ENCODE measurements at regions not wholly inside any gene's neighbourhood (a gene's known extent, or its start where the extent isn't known, plus 50 kb on each side); places are given as distances from the start of the nearest gene placed in this dataset.

DNA sequence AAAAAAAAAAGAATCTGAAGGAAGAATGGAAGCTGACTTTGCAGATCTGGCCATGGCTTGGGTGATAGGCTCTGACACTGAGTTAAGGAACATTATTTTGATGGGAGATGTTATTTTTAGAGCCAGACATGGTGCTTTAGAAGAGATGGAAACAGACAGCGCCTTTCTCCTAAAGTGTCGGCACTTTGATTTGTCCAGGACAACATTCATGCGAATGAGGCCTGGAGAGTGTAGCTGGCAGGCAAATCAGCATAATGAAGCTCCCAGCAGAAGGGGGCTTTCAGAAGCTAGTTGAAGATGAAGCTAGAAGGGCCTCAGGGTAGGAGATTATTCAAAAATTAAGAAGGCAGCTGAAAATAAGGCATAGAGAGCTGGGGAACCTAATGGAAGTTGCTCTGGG lies 397.7 kb downstream of the RWDD3 start:
- FAIRE-seq (no peak), DNase-seq (ENCODE audit: low spot score) (no peak), ATAC-seq (no peak)
- Histone ChIP-seq H3K4me2 (ENCODE audit: low read depth, low read length) (no peak overlapping the region), H3K79me2 (ENCODE audit: insufficient read depth, low read length) (no peaks in the 10 kb centered on the region), H3K4me3 (replicated peaks in 1 of 3; ENCODE audit: insufficient read depth in 1 of 3, low read depth in 2 of 3, low read length in 3 of 3) (no peak overlapping the region), H2AFZ (ENCODE audit: low read length) (no peak overlapping the region), H3K36me3 (replicated peaks in 1 of 2; ENCODE audit: control insufficient read depth in 1 of 2, insufficient read depth in 2 of 2, low read length in 2 of 2) (no peaks in the 10 kb centered on the region), H3K9me3 (ENCODE audit: low read length) (no peaks in the 10 kb centered on the region), H3K4me1 (ENCODE audit: insufficient read depth, low read length) (no peaks in the 10 kb centered on the region), H4K20me1 (ENCODE audit: insufficient read depth, low read length) (no peaks in the 10 kb centered on the region), H3K9ac (ENCODE audit: insufficient read depth, low read depth, low read length) (no peak overlapping the region), H3K27me3 (ENCODE audit: control insufficient read depth in 1 of 2, insufficient read depth in 2 of 2, low read length in 2 of 2) (no peaks in the 10 kb centered on the region), H3K27ac (ENCODE audit: extremely low read length, insufficient read depth, low read length) (no peak overlapping the region)
- no TSS peak for BruUV-seq (replicated peaks)
- no peak for TF ChIP-seq TMF1 (CRISPR knock-in tag; IDR thresholded peaks at IDR 0.05; ENCODE audit: low read depth)
- no peak for TF ChIP-seq MAFG (CRISPR knock-in tag; IDR thresholded peaks at IDR 0.05)
- TF ChIP-seq CENPX (CRISPR knock-in tag; IDR thresholded peaks at IDR 0.05), result no peak
- TF ChIP-seq GATAD2A (CRISPR knock-in tag; IDR thresholded peaks at IDR 0.05), result no peak
- no peak for TF ChIP-seq PHF8 (CRISPR knock-in tag; IDR thresholded peaks at IDR 0.05)
- POLR2A ChIA-PET, result no interaction called here
- intact Hi-C loops (cut with micrococcal nuclease; ENCODE audit: unreplicated experiment) (no loop called here), in situ Hi-C loops (cut with HindIII; ENCODE audit: extremely low pct_ligation_motif_present, low pct_unique_long_range_greater_than_20kb) (no loop called here)
- CTCF ChIA-PET (ENCODE audit: low intra/inter-chr PET ratio, low total read pairs), result no interaction called here
- 89% methylated on average over 3 of the region's 3 CpGs for WGBS (ENCODE audit: low lambda C conversion rate)

DNA sequence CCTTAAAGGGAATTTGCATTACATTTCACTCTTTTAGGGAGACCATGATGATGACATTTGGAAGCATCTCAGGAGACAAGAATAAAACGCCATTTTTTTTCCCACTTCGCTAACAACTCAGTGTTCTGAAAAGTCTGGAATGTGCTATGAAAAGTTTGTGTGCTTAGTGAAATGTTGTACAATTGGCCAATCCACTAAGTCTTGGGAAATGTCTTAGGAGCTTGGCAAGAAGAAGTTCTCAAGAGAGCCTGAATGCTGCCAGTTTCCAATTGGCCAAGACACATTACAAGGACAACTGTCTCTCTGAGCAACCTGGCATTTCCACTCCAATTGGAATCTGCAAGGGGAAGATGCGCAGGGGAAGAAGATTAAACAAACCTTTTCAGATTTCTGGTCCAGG lies 401.8 kb downstream of the RWDD3 start:
- Histone ChIP-seq H2AFZ (ENCODE audit: low read length) (no peak overlapping the region), H3K4me1 (ENCODE audit: insufficient read depth, low read length) (peaks cover 2% of the 10 kb centered on the region), H3K27ac (ENCODE audit: extremely low read length, insufficient read depth, low read length) (no peak overlapping the region), H3K79me2 (ENCODE audit: insufficient read depth, low read length) (no peaks in the 10 kb centered on the region), H3K27me3 (ENCODE audit: control insufficient read depth in 1 of 2, insufficient read depth in 2 of 2, low read length in 2 of 2) (no peaks in the 10 kb centered on the region), H3K36me3 (replicated peaks in 1 of 2; ENCODE audit: control insufficient read depth in 1 of 2, insufficient read depth in 2 of 2, low read length in 2 of 2) (no peaks in the 10 kb centered on the region), H3K4me2 (ENCODE audit: low read depth, low read length) (no peak overlapping the region), H3K9ac (ENCODE audit: insufficient read depth, low read depth, low read length) (no peak overlapping the region), H4K20me1 (ENCODE audit: insufficient read depth, low read length) (no peaks in the 10 kb centered on the region), H3K4me3 (replicated peaks in 1 of 3; ENCODE audit: insufficient read depth in 1 of 3, low read depth in 2 of 3, low read length in 3 of 3) (no peak overlapping the region), H3K9me3 (ENCODE audit: low read length) (no peaks in the 10 kb centered on the region)
- no peak for FAIRE-seq
- ChIA-PET CTCF (ENCODE audit: low intra/inter-chr PET ratio, low total read pairs) (no interaction called here), POLR2A (no interaction called here)
- BruUV-seq (replicated peaks), result no TSS peak
- no peak for ATAC-seq
- WGBS (ENCODE audit: low lambda C conversion rate), result 28% methylated on average over 3 of the region's 3 CpGs
- no peak for DNase-seq (ENCODE audit: low spot score)
- intact Hi-C loops (cut with micrococcal nuclease; ENCODE audit: unreplicated experiment) (no loop called here), in situ Hi-C loops (cut with HindIII; ENCODE audit: extremely low pct_ligation_motif_present, low pct_unique_long_range_greater_than_20kb) (no loop called here)
- no peak for TF ChIP-seq ZNF430 (CRISPR knock-in tag; IDR thresholded peaks at IDR 0.05)
- no peak for TF ChIP-seq JUNB (CRISPR knock-in tag; IDR thresholded peaks at IDR 0.05; ENCODE audit: borderline replicate concordance)
- no peak for TF ChIP-seq ZNF841 (CRISPR knock-in tag; IDR thresholded peaks at IDR 0.05; ENCODE audit: borderline replicate concordance)
- no peak for TF ChIP-seq ZNF543 (CRISPR knock-in tag; IDR thresholded peaks at IDR 0.05)
- no peak for TF ChIP-seq NCOA2 (CRISPR knock-in tag; IDR thresholded peaks at IDR 0.05)
- no peak for TF ChIP-seq ZNF207 (IDR thresholded peaks at IDR 0.05; ENCODE audit: borderline replicate concordance)
- TF ChIP-seq, protein P1, sequence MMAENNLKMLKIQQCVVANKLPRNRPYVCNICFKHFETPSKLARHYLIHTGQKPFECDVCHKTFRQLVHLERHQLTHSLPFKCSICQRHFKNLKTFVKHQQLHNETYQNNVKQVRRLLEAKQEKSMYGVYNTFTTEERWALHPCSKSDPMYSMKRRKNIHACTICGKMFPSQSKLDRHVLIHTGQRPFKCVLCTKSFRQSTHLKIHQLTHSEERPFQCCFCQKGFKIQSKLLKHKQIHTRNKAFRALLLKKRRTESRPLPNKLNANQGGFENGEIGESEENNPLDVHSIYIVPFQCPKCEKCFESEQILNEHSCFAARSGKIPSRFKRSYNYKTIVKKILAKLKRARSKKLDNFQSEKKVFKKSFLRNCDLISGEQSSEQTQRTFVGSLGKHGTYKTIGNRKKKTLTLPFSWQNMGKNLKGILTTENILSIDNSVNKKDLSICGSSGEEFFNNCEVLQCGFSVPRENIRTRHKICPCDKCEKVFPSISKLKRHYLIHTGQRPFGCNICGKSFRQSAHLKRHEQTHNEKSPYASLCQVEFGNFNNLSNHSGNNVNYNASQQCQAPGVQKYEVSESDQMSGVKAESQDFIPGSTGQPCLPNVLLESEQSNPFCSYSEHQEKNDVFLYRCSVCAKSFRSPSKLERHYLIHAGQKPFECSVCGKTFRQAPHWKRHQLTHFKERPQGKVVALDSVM (CRISPR knock-in tag; IDR thresholded peaks at IDR 0.05), result no peak
- TF ChIP-seq, protein P2, sequence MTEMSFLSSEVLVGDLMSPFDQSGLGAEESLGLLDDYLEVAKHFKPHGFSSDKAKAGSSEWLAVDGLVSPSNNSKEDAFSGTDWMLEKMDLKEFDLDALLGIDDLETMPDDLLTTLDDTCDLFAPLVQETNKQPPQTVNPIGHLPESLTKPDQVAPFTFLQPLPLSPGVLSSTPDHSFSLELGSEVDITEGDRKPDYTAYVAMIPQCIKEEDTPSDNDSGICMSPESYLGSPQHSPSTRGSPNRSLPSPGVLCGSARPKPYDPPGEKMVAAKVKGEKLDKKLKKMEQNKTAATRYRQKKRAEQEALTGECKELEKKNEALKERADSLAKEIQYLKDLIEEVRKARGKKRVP (CRISPR knock-in tag; IDR thresholded peaks at IDR 0.05), result no peak
- no peak for TF ChIP-seq ERF (CRISPR knock-in tag; IDR thresholded peaks at IDR 0.05)
- TF ChIP-seq ZNF30 (CRISPR knock-in tag; IDR thresholded peaks at IDR 0.05), result no peak
- no peak for TF ChIP-seq ZFP36 (IDR thresholded peaks at IDR 0.05; ENCODE audit: borderline replicate concordance, low read depth, low read length, partially characterized antibody)
- no peak for TF ChIP-seq ZNF335 (CRISPR knock-in tag; IDR thresholded peaks at IDR 0.05)
- TF ChIP-seq, protein P3, sequence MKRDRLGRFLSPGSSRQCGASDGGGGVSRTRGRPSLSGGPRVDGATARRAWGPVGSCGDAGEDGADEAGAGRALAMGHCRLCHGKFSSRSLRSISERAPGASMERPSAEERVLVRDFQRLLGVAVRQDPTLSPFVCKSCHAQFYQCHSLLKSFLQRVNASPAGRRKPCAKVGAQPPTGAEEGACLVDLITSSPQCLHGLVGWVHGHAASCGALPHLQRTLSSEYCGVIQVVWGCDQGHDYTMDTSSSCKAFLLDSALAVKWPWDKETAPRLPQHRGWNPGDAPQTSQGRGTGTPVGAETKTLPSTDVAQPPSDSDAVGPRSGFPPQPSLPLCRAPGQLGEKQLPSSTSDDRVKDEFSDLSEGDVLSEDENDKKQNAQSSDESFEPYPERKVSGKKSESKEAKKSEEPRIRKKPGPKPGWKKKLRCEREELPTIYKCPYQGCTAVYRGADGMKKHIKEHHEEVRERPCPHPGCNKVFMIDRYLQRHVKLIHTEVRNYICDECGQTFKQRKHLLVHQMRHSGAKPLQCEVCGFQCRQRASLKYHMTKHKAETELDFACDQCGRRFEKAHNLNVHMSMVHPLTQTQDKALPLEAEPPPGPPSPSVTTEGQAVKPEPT (CRISPR knock-in tag; IDR thresholded peaks at IDR 0.05; ENCODE audit: low read depth), result no peak
